Stimulated activated CD8-positive, alpha-beta memory T cell treated with anti-CD3 and anti-CD28 coated beads, Interleukin-7, amount 100 ng/mL, for 48 hours (primary cell): ENCODE measurements at regions not wholly inside any gene's neighbourhood (a gene's known extent, or its start where the extent isn't known, plus 50 kb on each side); places are given as distances from the start of the nearest gene placed in this dataset.
"Not testable (repeated sequence)": the region's sequence is repeated elsewhere in the genome, so short reads cannot be mapped to it uniquely, and the experiment has no call there.

ENCODE experiments used
- DNase-seq, 2 donors: peaks; one replicate each; pipeline ENCODE4 v3.0.0-alpha.2; 2020; ENCODE audit warnings: low read depth in 1 of 2; ENCODE audit errors: extremely low read depth in 1 of 2

DNA sequence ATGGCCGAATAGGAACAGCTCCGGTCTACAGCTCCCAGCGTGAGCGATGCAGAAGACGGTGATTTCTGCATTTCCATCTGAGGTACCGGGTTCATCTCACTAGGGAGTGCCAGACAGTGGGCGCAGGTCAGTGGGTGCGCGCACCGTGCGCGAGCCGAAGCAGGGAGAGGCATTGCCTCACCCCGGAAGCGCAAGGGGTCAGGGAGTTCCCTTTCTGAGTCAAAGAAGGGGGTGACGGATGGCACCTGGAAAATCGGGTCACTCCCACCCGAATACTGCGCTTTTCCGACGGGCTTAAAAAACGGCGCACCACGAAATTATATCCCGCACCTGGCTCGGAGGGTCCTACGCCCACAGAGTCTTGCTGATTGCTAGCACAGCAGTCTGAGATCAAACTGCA is 572.8 kb upstream of the AGA start:
- DNase-seq = not testable (repeated sequence)

- DNase-seq = no peak
Measured at GRCh38 chr4:178026999-178027398, 584.8 kb upstream of the AGA start.

DNA sequence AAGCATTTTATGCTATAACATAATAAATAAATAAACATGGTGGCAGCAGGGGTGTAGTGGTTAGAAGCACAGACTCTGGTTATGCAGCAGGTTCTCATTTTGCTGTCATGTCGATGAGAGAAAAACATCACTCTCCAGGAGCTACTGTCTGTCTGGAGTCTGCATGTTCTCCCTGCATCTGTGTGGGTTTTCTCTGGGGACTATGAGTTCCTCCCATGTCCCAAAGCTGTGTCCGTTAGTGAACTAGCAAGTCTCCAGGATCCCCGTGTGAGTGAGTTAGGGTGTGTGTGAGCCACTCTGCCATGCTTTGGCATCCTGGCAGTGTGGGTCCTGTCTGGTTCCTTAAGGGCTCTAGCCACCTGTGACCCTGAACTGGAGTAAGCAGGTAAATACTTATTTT is 585.6 kb upstream of the AGA start:
- DNase-seq = no peak

DNA sequence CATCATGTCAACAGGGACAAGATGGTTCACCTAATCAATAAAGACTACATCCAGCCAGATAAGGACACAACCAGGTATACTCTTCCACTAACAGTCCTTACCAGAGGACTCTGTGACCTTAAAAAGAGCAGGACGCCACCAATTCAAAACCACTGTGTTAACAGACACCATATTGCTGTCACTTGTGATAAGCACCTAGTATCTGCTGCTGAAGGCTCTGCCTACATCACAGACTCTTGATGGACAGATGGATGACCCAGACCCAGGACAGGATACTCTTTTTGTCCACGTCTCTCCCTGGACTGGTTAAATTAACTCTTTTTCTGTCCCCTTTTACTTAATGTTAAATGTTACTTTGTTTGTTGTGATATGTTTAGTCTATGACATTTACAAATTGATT is 586.2 kb upstream of the AGA start:
- no peak for DNase-seq

GRCh38 chr4:178037459-178038214 is 595.4 kb upstream of the AGA start:
- no peak for DNase-seq

DNA sequence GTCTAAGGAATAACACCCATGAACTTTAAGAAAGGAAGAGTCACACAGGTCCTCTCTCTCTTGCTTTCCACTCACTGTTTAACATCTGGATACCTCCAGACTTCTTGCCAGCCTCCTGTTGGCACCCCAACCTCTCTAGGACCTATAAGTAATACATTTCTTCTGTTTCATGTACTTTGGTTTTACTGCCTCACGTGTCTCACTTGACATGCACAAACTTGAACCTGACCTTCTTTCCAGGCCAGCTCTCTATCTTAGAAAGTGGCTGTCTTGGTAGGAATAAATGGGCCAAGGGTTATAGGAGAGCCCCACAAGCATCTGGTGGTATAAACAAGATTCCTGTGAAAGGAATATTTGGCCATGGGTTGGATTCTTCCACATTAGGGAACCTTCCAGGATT is 614.8 kb upstream of the AGA start:
- DNase-seq = no peak

DNA sequence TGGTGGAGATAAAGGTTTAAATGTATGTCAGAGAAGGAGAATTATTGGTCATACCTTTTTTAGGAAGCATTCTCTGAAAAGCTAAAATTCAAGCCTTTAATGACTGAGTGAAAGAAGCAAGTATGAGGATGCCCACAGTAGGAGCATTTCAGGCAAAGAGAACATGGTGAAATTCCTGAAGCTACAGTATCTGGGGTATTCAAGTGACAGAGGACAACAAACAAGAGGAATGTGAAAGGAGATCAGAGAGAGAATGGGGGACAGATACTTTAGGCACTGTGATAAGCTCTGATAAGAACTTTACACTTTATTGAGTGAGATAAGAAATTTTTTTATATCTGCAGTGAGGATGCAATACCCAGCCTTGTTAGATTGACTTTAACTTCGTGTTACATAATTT is 621.3 kb upstream of the AGA start:
- no peak for DNase-seq

GRCh38 chr4:178066338-178066941 is 624.2 kb upstream of the AGA start:
- no peak for DNase-seq

GRCh38 chr4:178068136-178068535 is 625.9 kb upstream of the AGA start:
- no peak for DNase-seq

GRCh38 chr4:178070163-178070562 is 627.9 kb upstream of the AGA start:
- no peak for DNase-seq

DNA sequence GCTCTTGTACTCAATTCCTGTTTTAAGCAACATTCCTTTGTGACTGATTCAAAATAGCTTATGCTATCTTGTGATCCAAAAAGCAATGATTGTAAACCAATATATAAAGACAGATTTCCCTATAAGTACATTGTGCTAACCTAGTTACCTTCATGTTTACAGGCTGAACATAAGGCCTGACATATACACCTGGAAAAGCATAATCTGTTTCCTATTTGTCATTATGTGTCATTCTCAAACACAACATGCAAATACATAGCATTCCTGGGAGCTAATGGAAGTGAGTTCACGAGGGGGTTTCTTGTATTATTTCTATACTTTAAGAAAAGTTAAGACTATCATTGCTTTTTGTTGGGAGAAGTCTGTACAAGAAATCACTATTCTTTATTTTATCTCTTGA is 638.1 kb upstream of the AGA start:
- DNase-seq = no peak

- DNase-seq = no peak
Measured at GRCh38 chr4:178081176-178081575, 638.9 kb upstream of the AGA start.

GRCh38 chr4:178081896-178082295 is 639.7 kb upstream of the AGA start:
- DNase-seq = no peak

GRCh38 chr4:178082906-178083305 is 640.7 kb upstream of the AGA start:
- DNase-seq = no peak

DNA sequence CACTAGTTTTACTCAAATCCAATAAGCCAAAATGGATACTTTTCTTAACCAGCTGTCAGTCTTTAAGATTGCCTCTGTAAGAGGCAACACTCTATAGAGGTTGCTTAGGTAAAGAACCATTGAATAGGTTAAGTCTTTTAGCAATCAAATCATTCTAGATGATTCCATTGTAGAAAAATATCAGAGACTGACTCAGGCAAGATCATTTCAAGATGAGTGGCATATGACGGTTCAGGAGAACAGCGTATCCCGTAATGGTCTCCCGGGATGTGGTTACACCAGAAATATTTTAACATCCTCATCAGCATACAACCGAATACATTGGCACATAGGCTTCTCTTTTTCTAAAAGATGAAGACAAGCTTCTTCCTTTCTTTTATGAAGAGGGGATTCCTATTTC is 641.7 kb upstream of the AGA start:
- no peak for DNase-seq

- DNase-seq = no peak
Measured at GRCh38 chr4:178086320-178086719, 644.1 kb upstream of the AGA start.

GRCh38 chr4:178090640-178091411 is 648.6 kb upstream of the AGA start:
- DNase-seq = no peak

DNA sequence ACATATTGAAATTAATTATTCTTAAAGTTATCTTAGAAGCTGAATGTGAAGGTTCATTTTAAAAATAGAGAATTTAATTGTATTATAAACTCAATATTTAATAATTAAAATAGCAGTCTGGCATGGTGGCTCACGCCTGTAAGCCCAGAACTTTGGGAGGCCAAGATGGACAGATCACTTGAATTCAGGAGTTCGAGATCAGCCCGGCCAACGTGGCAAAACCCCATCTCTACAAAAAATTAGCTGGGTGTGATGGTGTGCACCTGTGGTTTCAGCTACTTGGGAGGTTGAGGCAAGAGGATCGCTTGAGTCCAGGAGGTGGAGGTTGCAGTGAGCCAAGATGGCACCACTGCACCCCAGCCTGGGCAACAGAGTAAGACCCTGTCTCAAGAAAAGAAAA is 659.9 kb upstream of the AGA start:
- DNase-seq = no peak

DNA sequence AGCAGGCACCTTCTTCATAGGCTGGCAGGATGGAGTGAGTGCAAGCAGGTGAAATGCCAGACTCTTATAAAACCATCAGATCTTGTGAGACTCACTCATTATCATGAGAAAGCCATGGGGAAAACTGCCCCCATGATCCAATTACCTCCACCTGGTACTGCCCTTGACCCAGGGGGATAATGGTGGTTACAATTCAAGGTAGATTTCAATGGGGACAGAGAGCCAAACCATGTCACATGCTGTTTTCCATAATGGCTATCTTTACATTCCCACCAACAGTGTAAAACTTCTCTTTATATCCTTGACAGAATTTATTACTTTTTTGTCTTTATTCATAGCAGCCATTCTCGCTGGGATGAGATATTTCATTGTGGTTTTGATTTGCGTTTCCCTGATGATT is 663.0 kb upstream of the AGA start:
- no peak for DNase-seq

DNA sequence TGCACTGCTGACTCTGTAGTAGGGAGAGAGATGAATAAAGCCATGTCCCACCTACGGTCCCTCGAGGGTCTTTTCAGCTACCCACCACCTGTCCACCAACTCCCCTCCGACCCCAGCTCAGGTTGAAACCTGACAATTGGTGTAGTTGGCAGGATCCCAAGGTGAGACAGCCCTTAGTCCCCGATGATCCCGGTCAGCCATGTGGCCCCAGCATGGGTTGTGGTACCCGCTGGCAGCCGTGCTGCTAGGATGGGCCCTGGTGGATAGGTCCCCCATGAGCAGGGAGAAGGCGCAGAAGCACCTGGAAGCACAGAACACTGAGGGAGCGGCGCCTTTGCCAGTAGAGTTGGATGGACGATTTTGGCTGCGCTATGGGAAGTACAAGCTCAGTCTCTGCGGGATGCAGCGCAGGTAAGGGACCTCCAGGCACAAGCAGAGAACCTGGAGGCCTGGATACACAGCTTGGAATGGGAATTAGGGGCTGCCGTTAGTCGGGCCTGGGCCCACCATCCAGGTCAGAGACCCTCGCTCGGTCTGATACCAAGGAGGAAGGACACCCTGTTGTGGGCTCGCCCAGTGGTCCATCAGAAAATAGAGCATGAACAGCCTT is 694.6 kb upstream of the AGA start:
- DNase-seq = no peak

- no peak for DNase-seq
Measured at GRCh38 chr4:178137732-178138471, 695.7 kb upstream of the AGA start.
